ENCODE measurements at regions not wholly inside any gene's neighbourhood (a gene's known extent, or its start where the extent isn't known, plus 50 kb on each side); places are given as distances from the start of the nearest gene placed in this dataset.

DNA sequence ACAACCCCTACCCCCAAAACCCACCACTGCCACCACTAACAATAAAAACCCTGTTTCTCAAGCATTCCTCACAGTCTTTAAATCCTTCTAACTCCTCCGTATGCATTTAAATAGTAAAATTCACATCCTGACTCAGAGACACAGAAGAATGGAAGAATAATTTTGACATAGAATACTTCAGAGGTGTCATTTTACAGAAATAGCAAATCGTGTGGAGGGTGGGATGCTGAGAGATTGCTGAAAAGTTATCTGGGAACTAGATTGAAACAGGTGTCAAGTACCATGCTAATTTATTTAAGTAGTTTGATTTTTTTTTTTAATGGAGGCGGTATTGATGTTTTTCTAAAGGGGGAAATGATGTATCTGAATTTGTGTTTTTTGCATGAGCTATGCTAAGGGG, 575.2 kb upstream of the TPK1 start:
- no peaks in the 10 kb centered on the region for H3K9me2 ChIP-seq (replicated peaks; ENCODE audit: insufficient read depth, low read length)
- H3K9me3 ChIP-seq (ENCODE audit: insufficient read depth, low read length), result no peaks in the 10 kb centered on the region
- no peaks in the 10 kb centered on the region for H3K27me3 ChIP-seq (ENCODE audit: low read length)
- no peak overlapping the region for H3K4me2 ChIP-seq (ENCODE audit: low read depth, low read length, poor library complexity, severe bottlenecking)
- H3K36me3 ChIP-seq (ENCODE audit: low read length), result no peaks in the 10 kb centered on the region
- H4K20me1 ChIP-seq (ENCODE audit: low read depth, low read length), result no peaks in the 10 kb centered on the region
- no peak overlapping the region for H3K27ac ChIP-seq (ENCODE audit: low read depth, low read length)
- no peak for TF ChIP-seq EZH2phosphoT487 (conservative IDR thresholded peaks at IDR 0.05; ENCODE audit: low read length)
- TF ChIP-seq, protein P1, sequence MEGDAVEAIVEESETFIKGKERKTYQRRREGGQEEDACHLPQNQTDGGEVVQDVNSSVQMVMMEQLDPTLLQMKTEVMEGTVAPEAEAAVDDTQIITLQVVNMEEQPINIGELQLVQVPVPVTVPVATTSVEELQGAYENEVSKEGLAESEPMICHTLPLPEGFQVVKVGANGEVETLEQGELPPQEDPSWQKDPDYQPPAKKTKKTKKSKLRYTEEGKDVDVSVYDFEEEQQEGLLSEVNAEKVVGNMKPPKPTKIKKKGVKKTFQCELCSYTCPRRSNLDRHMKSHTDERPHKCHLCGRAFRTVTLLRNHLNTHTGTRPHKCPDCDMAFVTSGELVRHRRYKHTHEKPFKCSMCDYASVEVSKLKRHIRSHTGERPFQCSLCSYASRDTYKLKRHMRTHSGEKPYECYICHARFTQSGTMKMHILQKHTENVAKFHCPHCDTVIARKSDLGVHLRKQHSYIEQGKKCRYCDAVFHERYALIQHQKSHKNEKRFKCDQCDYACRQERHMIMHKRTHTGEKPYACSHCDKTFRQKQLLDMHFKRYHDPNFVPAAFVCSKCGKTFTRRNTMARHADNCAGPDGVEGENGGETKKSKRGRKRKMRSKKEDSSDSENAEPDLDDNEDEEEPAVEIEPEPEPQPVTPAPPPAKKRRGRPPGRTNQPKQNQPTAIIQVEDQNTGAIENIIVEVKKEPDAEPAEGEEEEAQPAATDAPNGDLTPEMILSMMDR (IDR thresholded peaks at IDR 0.05; ENCODE audit: insufficient read depth, low read length, poor library complexity, severe bottlenecking), result no peak
- H3K79me2 ChIP-seq (ENCODE audit: insufficient read depth, low read length), result no peaks in the 10 kb centered on the region
- no peak overlapping the region for H3K4me3 ChIP-seq (ENCODE audit: insufficient read depth, low read length, poor library complexity, severe bottlenecking)
- no peaks in the 10 kb centered on the region for H3F3A ChIP-seq (ENCODE audit: insufficient read depth)
- no peak overlapping the region for H3K9ac ChIP-seq (ENCODE audit: low read length)
- H2AFZ ChIP-seq (ENCODE audit: low read depth, low read length, severe bottlenecking), result no peak overlapping the region

DNA sequence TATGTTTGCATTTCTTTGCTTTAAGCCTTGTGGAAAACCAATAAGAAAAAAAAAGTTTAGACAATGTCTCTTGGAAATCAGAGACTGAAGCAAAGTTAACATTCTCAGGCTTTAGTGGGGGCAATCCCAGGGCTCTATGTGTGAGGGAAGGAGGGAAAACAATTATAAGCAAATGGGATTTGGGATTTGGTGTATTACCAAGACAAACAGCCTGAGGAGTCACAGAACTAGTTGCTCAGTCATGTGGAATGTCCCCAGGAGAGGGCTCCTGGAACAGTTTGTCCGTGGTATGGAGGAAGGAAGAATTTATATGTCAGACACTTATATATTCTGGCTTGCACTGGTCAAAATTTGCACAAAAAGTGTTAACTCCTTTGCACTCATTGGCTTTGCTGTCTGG, 562.9 kb upstream of the TPK1 start:
- H3F3A ChIP-seq (ENCODE audit: insufficient read depth), result no peaks in the 10 kb centered on the region
- TF ChIP-seq, protein P1 (IDR thresholded peaks at IDR 0.05; ENCODE audit: insufficient read depth, low read length, poor library complexity, severe bottlenecking), result no peak
- TF ChIP-seq EZH2phosphoT487 (conservative IDR thresholded peaks at IDR 0.05; ENCODE audit: low read length), result no peak
- H3K79me2 ChIP-seq (ENCODE audit: insufficient read depth, low read length), result no peaks in the 10 kb centered on the region
- no peaks in the 10 kb centered on the region for H3K27me3 ChIP-seq (ENCODE audit: low read length)
- H3K9me3 ChIP-seq (ENCODE audit: insufficient read depth, low read length), result no peaks in the 10 kb centered on the region
- H2AFZ ChIP-seq (ENCODE audit: low read depth, low read length, severe bottlenecking), result no peak overlapping the region
- no peak overlapping the region for H3K4me3 ChIP-seq (ENCODE audit: insufficient read depth, low read length, poor library complexity, severe bottlenecking)
- H4K20me1 ChIP-seq (ENCODE audit: low read depth, low read length), result no peaks in the 10 kb centered on the region
- H3K27ac ChIP-seq (ENCODE audit: low read depth, low read length), result no peak overlapping the region
- no peaks in the 10 kb centered on the region for H3K9me2 ChIP-seq (replicated peaks; ENCODE audit: insufficient read depth, low read length)
- H3K36me3 ChIP-seq (ENCODE audit: low read length), result no peaks in the 10 kb centered on the region
- no peak overlapping the region for H3K9ac ChIP-seq (ENCODE audit: low read length)
- H3K4me2 ChIP-seq (ENCODE audit: low read depth, low read length, poor library complexity, severe bottlenecking), result no peak overlapping the region

DNA sequence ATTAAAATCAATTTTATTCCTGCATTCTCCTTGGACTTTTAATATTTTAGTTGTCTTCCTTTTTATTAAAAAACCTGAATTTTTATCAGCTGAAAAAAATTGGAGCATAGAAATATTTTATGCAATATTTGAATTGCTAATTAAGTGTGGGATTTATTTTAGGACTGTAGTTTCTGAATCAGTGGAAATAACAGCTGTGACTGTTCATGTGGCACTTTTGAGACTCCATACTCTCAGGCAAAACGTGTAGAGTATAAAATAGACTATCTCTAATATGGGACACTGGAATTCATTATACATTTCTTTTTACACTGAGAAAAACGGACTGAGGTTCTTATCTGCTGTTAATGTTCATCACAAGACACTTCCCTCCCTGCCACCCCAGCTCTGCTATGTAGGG, 558.3 kb upstream of the TPK1 start:
- Histone ChIP-seq H3K4me3 (ENCODE audit: insufficient read depth, low read length, poor library complexity, severe bottlenecking) (no peak overlapping the region), H4K20me1 (ENCODE audit: low read depth, low read length) (no peaks in the 10 kb centered on the region), H3K4me2 (ENCODE audit: low read depth, low read length, poor library complexity, severe bottlenecking) (no peak overlapping the region), H3K9me2 (replicated peaks; ENCODE audit: insufficient read depth, low read length) (no peaks in the 10 kb centered on the region), H3K27ac (ENCODE audit: low read depth, low read length) (no peak overlapping the region), H3K36me3 (ENCODE audit: low read length) (no peaks in the 10 kb centered on the region), H3K9me3 (ENCODE audit: insufficient read depth, low read length) (no peaks in the 10 kb centered on the region), H3K9ac (ENCODE audit: low read length) (no peak overlapping the region), H3F3A (ENCODE audit: insufficient read depth) (no peaks in the 10 kb centered on the region), H2AFZ (ENCODE audit: low read depth, low read length, severe bottlenecking) (no peak overlapping the region), H3K27me3 (ENCODE audit: low read length) (no peaks in the 10 kb centered on the region), H3K79me2 (ENCODE audit: insufficient read depth, low read length) (no peaks in the 10 kb centered on the region)
- TF ChIP-seq, protein P1 (IDR thresholded peaks at IDR 0.05; ENCODE audit: insufficient read depth, low read length, poor library complexity, severe bottlenecking), result no peak
- no peak for TF ChIP-seq EZH2phosphoT487 (conservative IDR thresholded peaks at IDR 0.05; ENCODE audit: low read length)

GRCh38 chr7:145382762-145383161, 546.9 kb upstream of the TPK1 start:
- no peak overlapping the region for H3K4me3 ChIP-seq (ENCODE audit: insufficient read depth, low read length, poor library complexity, severe bottlenecking)
- TF ChIP-seq, protein P1 (IDR thresholded peaks at IDR 0.05; ENCODE audit: insufficient read depth, low read length, poor library complexity, severe bottlenecking), result no peak
- TF ChIP-seq EZH2phosphoT487 (conservative IDR thresholded peaks at IDR 0.05; ENCODE audit: low read length), result no peak
- H3K9ac ChIP-seq (ENCODE audit: low read length), result no peak overlapping the region
- H3K9me3 ChIP-seq (ENCODE audit: insufficient read depth, low read length), result no peaks in the 10 kb centered on the region
- H3K27me3 ChIP-seq (ENCODE audit: low read length), result no peaks in the 10 kb centered on the region
- H2AFZ ChIP-seq (ENCODE audit: low read depth, low read length, severe bottlenecking), result no peak overlapping the region
- no peaks in the 10 kb centered on the region for H3K9me2 ChIP-seq (replicated peaks; ENCODE audit: insufficient read depth, low read length)
- H3F3A ChIP-seq (ENCODE audit: insufficient read depth), result no peaks in the 10 kb centered on the region
- no peaks in the 10 kb centered on the region for H3K36me3 ChIP-seq (ENCODE audit: low read length)
- H3K27ac ChIP-seq (ENCODE audit: low read depth, low read length), result no peak overlapping the region
- H3K4me2 ChIP-seq (ENCODE audit: low read depth, low read length, poor library complexity, severe bottlenecking), result no peak overlapping the region
- no peaks in the 10 kb centered on the region for H3K79me2 ChIP-seq (ENCODE audit: insufficient read depth, low read length)
- no peaks in the 10 kb centered on the region for H4K20me1 ChIP-seq (ENCODE audit: low read depth, low read length)

Measured in SU-DHL-6 (cell line).